T follicular helper cell (primary cell): ENCODE measurements at regions not wholly inside any gene's neighbourhood (a gene's known extent, or its start where the extent isn't known, plus 50 kb on each side); places are given as distances from the start of the nearest gene placed in this dataset.

Experiments
- DNase-seq: peaks from one replicate; pipeline ENCODE4 v3.0.0-alpha.2; 2020; ENCODE audit warnings: low read depth

GRCh38 chr3:124091716-124092115 lies 99.8 kb upstream of the ROPN1 start:
- DNase-seq, result no peak

- DNase-seq, result no peak
Measured at GRCh38 chr3:124092811-124093210, 100.9 kb upstream of the ROPN1 start.

DNA sequence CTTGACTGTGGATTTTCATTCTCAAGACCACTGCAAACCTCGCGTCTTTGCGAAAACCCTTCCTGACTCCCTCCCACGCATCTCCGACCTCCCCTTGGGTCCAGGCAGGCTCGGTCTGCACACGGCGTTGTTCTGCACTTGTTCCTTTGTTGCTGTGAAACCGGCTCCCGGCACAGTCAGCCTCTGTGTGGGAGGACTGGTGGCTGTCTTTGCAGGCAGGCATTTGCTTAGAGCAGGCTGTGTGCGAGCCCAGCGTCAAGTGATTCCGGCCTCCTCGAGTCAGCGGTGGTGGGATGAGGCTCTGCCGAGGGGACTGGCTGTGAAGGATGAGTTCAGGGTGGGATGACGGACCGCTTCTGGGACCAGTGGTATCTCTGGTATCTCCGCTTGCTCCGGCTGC lies 102.6 kb upstream of the ROPN1 start:
- no peak for DNase-seq

DNA sequence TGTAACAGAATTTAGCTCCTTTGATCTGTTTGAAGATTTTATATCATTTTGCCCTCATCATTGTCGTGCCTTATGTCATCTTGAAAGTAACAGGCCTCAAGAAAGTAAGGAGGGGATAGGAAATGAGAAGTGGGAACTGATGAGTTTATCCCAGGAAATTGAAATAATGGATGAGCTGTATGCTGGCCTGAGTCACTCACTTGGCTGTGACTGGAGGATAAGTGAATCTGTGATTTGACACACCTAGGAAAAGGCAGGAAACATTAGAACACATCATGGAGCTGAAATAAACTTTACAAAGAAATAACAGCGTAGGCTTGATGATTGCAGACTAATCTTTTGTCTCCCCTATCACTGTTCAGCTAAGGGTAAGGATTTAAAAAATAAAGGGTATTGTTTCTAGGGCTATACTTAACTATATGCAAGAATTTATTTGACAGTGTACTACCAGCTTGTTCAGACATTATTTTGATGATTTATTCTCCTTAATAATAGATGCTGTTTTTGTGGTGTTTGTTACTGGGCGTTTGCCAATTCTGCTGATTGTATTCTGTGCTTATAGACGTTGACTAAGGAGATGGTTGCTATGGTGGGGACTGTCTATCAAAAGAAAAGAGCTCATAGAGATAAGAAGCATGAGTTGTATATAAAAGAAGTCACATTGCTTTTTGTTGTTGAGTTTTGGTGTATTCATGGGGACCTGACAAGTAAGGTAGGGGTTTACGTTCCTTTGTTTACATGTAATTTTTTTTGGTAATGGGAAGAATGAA lies 105.6 kb upstream of the ROPN1 start:
- DNase-seq, result no peak

DNA sequence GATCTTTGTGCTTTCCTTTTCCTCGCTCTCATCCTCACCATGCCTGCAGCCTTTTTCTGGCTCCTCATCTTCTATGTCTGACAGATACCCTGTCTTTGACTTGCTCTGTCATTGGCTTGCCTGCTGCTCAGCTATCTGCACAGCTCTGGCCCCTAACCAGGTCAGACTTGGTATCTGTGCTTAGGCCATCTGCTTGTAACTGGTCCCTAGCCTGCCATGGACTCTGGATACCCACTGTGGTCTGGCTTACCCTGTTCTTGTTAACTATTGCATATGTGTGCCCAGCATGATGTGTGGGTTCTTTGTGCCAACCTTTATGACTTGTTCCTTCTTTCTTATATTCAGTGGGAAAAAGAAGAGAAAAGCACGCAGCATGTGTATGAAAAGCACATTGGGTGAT lies 109.7 kb upstream of the ROPN1 start:
- DNase-seq, result no peak

DNA sequence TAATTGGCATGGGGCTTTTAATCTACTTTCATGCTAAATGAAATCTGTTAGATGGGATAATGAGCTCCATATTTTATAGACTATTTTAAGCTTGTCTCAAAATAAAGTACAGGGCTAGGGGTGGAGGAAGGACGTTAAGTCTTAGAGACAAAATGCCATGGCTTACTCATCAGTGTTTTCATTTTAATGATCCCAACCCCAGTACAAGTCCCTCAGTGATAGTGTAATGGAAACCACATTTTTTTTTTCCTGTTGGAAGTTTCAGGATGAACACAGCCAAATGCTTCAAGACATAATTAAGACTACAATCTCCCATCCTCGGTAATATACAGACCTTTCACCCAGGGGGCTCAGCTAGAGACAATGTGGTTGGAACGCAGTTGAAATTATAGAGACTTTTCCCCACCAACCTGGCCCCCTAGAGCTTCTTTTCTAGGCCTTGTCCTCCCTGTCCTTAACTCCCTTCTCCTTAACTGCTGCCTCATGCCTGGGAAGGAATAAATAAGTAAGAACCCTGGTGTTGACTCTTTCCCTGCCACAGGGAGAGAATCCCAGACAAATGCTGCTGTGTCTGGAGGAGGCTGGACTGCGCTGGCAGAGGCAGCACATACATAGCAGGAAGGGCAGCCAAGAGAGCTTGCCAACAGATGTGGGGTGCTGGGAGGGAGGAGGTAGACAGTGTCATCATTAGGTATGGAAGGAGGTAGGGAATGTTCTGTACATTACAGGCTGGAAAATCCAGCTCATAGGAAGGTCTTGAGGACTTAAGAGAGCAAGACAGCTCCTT lies 115.4 kb upstream of the ROPN1 start:
- DNase-seq, result no peak

GRCh38 chr3:124108446-124108845 lies 116.5 kb upstream of the ROPN1 start:
- DNase-seq, result no peak

DNA sequence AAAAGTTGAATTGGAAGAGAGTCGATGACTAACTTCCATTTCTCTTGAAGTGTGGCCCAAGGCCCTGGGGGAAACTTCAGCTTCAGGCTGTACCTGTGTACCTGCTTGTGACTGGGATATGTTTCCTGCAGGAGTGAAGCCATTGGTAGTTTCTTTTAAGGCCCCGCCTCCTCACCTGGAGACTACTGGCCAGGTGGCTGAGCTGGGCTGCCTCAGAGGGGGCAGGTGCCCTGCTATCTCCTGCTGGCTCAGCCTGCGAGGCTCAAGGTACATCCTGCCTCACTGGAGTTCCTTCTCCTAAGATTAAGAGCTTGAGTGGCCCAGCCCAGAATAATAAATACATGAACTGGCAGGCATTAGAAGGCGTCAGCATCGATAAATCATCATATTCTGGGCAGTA lies 121.6 kb upstream of the ROPN1 start:
- DNase-seq, result no peak

- DNase-seq, result no peak
Measured at GRCh38 chr3:124115279-124115678, 123.4 kb upstream of the ROPN1 start.

- DNase-seq, result no peak
Measured at GRCh38 chr3:124115956-124116355, 124.0 kb upstream of the ROPN1 start.

- no peak for DNase-seq
Measured at GRCh38 chr3:124116906-124117305, 125.0 kb upstream of the ROPN1 start.

- no peak for DNase-seq
Measured at GRCh38 chr3:124117486-124117885, 125.6 kb upstream of the ROPN1 start.

DNA sequence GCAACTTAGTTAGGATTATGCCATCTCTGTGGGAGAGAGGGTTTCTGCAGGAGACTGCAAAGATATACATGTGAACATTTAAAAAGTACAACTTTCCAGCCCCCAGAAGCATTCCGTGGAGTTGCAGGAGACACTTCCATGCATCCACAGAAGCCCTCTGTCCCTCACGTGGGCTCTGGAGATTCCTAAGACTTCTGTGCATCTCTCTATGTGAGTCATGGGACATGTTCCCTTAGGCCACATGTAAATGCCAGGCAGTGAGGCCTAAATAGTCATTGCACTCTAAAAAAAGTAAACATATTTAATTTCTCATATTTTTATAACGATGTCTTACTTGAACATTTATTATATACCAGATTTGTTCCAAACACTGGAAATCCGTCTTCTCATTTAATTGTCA lies 126.5 kb upstream of the ROPN1 start:
- DNase-seq, result no peak

DNA sequence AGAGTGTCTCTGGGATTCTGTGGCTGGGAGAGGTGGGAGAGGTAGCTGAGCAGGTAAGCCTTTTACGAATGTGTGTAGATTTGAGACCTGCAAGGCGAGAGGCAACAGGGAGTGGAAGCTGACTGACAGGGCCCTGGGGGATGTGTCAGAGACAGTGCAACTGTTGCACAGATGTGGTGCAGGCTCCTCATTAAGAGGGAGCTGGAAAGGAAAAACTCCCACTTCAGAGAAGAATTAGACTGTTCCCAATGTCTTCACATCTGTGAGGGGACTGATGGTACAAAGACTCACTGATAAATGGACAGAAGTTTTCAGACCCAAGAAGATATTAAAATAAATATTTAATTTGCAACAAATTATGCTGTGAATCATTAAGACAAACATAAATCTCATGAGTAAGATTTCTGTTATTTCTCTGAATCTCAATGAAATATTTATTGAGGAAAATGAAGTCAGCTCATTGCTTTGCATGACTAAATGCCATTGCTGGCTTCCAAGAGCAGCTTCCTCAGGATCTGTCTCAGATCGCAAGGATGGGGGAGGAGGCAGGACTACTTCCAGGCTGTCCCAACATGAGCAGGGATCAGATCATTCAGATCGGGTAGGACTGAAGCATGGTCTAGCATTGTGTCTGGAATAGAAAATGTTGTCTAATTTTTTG lies 127.3 kb upstream of the ROPN1 start:
- no peak for DNase-seq

GRCh38 chr3:124121379-124122312 lies 129.7 kb upstream of the ROPN1 start:
- no peak for DNase-seq

DNA sequence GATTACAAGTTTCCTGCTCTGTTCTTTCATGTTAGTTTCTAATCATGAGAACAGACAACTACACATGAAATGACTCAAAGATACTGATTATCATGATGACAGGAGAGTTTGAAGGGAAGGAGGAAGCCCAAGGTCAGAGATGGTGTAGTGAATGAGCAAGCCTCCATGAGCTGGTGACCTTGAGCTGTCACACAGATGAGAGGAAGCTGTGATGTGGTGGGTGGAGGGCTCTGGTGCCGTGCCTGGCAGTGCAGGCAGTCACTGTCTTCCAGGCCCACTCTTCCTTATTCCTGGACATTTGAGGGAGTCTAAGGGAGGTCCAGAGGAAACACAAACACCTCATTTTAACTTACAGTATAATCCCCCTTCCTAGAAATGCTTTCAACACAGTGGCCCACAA lies 133.4 kb upstream of the ROPN1 start:
- DNase-seq, result no peak

DNA sequence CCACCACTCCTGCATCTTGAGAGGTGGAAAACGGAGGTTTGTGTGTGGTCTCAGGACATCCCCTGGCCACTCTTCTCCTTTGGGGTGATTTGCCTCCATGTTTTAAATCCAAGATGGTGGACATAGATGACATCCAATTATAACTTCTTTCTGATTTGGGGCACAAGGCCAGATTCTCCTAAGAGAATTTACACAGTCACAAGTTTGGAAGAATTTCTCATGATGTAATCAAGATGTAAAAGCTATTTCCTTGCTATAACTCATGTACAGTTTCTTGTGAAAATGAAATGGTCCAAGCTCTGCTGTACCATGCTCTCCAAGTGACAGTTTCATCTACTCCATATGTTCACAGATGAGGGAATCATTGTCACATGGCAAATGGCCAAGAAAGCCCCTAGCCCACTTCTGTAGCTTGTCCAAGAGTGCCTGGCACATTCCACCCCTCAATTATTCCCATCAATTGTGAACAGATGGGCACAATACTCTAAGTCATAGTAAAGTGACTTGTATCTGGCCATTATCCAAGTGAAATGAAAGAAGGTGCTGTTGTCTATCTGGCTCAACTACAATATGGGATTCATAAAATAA lies 134.6 kb upstream of the ROPN1 start:
- DNase-seq, result no peak

- no peak for DNase-seq
Measured at GRCh38 chr3:124131158-124131557, 139.2 kb upstream of the ROPN1 start.

DNA sequence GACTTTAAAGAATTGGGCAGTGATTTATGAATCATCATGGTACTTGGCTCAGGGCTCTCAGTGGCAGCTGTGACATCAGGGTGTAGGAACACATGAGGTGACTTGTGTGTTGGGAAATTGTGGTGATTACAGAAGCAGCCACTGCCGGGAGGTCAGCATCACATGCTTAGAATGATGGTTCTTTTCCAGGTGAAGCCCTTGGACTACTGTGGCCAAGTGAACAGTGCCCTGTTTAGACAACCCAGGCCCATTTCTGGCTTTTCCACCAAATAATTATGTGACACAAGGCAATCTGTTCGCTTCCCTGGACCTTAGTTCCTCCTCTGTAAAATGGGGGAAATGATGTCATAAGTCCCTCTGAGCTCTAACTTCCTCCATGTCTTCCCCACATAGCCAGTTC lies 139.7 kb upstream of the ROPN1 start:
- DNase-seq, result no peak

DNA sequence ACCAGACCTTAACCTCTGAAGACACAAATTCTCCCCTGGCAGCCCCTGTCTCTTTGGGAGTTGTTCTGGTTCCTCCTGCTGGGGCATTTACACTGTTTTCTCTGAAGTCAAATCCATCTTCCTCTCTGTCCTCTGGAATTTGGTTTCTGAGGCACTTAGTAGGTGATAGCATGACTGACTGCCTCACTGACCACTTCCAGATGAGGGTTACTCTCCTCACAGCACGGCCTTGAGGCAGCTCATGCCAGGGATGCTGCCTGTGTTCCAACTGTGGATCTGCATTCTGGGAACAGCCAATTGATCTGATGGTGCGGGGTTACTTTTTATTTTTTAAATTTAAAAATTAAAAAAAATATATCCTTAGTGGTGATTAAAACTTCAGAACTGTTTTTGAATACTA lies 140.9 kb upstream of the ROPN1 start:
- DNase-seq, result no peak

- no peak for DNase-seq
Measured at GRCh38 chr3:124133366-124133940, 141.5 kb upstream of the ROPN1 start.
